Lower leg skin (tissue), 4 donors: ENCODE measurements at regions not wholly inside any gene's neighbourhood (a gene's known extent, or its start where the extent isn't known, plus 50 kb on each side); places are given as distances from the start of the nearest gene placed in this dataset.

Experiments
- DNase-seq, 2 donors: peaks; one replicate each; pipeline ENCODE4 v3.0.0-alpha.2; 2019; ENCODE audit warnings: low spot score in 2 of 2
- H3K4me3 ChIP-seq: fragments of 200-600 bp; sonication (generic); 2 replicates; pipeline ENCODE4 v1.5.1; 2017; ENCODE audit warnings: mild to moderate bottlenecking, low read depth; ENCODE audit not compliant: poor library complexity, severe bottlenecking
- CTCF ChIP-seq, 3 donors: fragments of 450-650 bp; IDR thresholded peaks; one replicate each; pipeline ENCODE4 v1.5.1; 2016; ENCODE audit warnings: antibody characterized with exemption in 3 of 3, mild to moderate bottlenecking in 3 of 3, moderate library complexity in 2 of 3
- POLR2A ChIP-seq, 2 donors: fragments of 450-650 bp; IDR thresholded peaks; one replicate each; pipeline ENCODE4 v1.6.1; 2016 to 2017; ENCODE audit warnings: antibody characterized with exemption in 2 of 2, mild to moderate bottlenecking in 1 of 2, moderate library complexity in 1 of 2
- WGBS, 2 donors: methylation state at CpG; one replicate each; pipeline ENCODE4 v1.1.5; 2018; 5-methylcytosine and 5-hydroxymethylcytosine counted together
- intact Hi-C: fragments of 100-400 bp; cut with DNase I; formaldehyde crosslinking; loops from one replicate; pipeline ENCODE4 v1.15.0; 2023; ENCODE audit warnings: low total_unique reads

- no peak overlapping the region for H3K4me3 ChIP-seq
- WGBS, 2 donors: 83 to 84% methylated on average over 3 of the region's 3 CpGs
- DNase-seq: no peak
- TF ChIP-seq CTCF (IDR thresholded peaks at IDR 0.05) (no peak), POLR2A (IDR thresholded peaks at IDR 0.05) (no peak)
- intact Hi-C loops: no loop called here
Observed at GRCh38 chr2:13158466-13158865, 441.7 kb downstream of the TRIB2 start.

- H3K4me3 ChIP-seq: no peak overlapping the region
- 76 to 81% methylated on average over 1 of the region's 1 CpG for WGBS, 2 donors
- intact Hi-C loops: no loop called here
- no peak for DNase-seq
- TF ChIP-seq CTCF (IDR thresholded peaks at IDR 0.05) (no peak), POLR2A (IDR thresholded peaks at IDR 0.05) (no peak)
Observed at GRCh38 chr2:13180729-13181128, 464.0 kb downstream of the TRIB2 start.

- DNase-seq: no peak
- WGBS, 2 donors: 58 to 67% methylated on average over 4 of the region's 4 CpGs
- intact Hi-C loops: no loop called here
- TF ChIP-seq CTCF (IDR thresholded peaks at IDR 0.05) (no peak), POLR2A (IDR thresholded peaks at IDR 0.05) (no peak)
- H3K4me3 ChIP-seq: no peak overlapping the region
Observed at GRCh38 chr2:13193075-13193474, 476.3 kb downstream of the TRIB2 start.

- WGBS, 2 donors: 3 to 5% methylated on average over 1 of the region's 1 CpG
- DNase-seq: no peak
- TF ChIP-seq POLR2A (IDR thresholded peaks at IDR 0.05) (no peak), CTCF (IDR thresholded peaks at IDR 0.05) (no peak)
Observed at GRCh38 chr2:13193900-13194299, 477.2 kb downstream of the TRIB2 start.

GRCh38 chr2:13195270-13195669, 478.5 kb downstream of the TRIB2 start:
- no peak overlapping the region for H3K4me3 ChIP-seq
- intact Hi-C loops: no loop called here
- no peak for DNase-seq
- TF ChIP-seq POLR2A (IDR thresholded peaks at IDR 0.05) (no peak), CTCF (IDR thresholded peaks at IDR 0.05) (no peak)
- 84 to 95% methylated on average over 1 of the region's 1 CpG for WGBS, 2 donors

More at GRCh38 chr2:13193900-13194299, 477.2 kb downstream of the TRIB2 start:
- intact Hi-C loops: no loop called here
- no peak overlapping the region for H3K4me3 ChIP-seq

- TF ChIP-seq POLR2A (IDR thresholded peaks at IDR 0.05): no peak
- TF ChIP-seq CTCF (IDR thresholded peaks at IDR 0.05): no peak
- no peak for DNase-seq
- no peak overlapping the region for H3K4me3 ChIP-seq
- intact Hi-C loops: no loop called here
- 44 to 52% methylated on average over 1 of the region's 1 CpG for WGBS, 2 donors
Observed at GRCh38 chr2:13197248-13197647, 480.5 kb downstream of the TRIB2 start.
